T follicular helper cell (primary cell): ENCODE measurements at regions not wholly inside any gene's neighbourhood (a gene's known extent, or its start where the extent isn't known, plus 50 kb on each side); places are given as distances from the start of the nearest gene placed in this dataset.
"Not testable (repeated sequence)": the region's sequence is repeated elsewhere in the genome, so short reads cannot be mapped to it uniquely, and the experiment has no call there.

Experiments
- DNase-seq: peaks from one replicate; pipeline ENCODE4 v3.0.0-alpha.2; 2020; ENCODE audit warnings: low read depth

DNA sequence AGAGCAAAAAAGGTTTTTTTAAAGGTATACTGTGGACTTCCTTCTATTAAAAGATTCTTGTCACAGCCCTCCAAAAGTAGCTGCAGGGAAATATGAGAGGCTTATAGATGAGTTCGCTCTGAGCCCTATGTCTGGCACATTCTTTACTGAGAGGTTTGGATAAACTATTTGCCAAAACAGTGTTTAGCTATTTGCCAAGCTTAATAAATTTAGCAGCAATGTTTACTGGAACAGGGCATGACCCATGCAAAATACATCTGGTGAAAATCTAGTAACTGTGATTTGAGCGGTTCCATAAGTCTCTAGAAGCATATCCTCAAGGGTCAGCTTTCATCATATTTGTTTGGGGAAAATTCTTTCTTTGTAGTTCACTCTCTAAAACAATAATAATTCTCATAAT lies 1696.7 kb upstream of the PIK3C3 start:
- DNase-seq: no peak

DNA sequence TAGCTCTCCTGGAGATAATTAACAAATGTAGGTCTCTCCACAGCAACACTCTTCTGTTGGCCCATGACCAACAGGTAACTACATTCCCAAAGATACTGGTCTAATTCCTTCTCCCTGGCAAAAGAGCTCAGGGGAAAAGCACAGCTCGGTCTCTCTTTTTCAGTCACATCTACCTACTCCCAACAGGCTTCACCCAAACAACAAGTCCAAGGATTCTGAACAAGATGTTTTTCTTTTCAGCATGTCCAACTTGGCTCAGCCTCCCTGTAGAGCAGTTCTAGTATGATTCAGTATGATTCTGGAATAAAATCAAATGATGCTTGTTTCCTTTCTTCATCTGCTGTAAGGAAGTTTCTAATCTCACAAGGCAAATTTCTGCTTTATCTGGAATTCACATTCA lies 1704.8 kb upstream of the PIK3C3 start:
- no peak for DNase-seq

DNA sequence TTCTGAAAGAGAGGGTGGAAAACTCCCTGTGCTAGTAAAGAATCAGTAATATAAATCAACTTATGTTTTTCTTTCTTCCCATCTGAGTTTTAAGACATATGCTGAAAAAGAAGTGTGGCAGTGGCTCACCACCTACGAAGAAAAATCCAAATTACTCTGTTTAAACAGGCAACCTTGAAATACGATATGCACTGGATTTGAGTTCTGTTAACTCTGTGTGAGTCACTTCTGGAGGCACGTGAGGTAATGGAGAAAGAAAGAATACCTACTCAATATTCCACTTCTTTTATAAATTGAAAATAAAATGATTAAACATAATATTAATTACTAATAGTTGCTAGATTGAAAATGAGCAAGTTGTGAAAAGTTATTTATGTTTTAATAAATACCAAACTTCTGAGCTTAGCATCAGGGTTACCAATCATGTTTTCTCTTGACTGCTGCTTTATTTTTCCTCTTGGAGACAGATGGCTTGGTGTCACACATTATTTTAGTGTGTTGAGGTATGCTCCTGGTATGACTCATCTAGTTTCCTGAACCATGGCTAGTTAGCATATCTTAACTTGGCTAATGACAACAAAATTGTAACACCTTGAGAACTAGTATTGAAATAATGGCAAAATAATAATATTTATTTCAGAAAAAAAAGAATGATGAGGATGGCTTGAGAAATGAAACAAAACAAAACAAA lies 1705.5 kb upstream of the PIK3C3 start:
- no peak for DNase-seq

DNA sequence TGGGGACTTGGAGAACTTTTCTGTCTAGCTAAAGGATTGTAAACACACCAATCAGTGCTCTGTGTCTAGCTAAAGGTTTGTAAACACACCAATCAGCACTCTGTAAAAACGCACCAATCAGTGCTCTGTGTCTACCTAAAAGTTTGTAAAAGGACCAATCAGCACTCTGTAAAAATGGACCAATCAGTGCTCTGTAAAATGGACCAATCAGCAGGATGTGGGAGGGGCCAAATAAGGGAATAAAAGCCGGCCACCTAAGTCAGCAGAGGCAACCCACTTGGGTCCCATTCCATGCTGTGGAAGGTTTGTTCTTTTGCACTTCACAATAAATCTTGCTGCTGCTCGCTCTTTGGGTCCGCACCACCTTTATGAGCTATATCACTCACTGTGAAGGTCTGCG lies 1709.4 kb upstream of the PIK3C3 start:
- not testable (repeated sequence) for DNase-seq

DNA sequence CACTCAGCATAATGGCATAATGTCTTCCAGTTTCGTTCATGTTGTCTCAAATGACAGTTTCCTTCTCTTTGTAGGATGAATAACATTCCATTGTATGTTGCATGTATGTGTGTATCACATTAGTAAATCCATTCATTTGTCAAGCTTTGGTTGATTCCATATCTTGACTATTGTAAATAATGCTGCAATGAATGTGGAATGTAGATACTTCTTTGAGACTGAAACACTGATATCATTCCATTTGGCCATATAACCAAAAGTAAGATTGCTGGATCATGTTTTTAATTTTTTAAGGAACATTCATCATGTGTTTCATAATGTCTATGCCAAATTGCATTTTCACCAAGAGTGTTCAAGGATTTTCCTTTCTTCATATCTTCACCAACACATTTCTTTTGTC lies 1711.4 kb upstream of the PIK3C3 start:
- no peak for DNase-seq

DNA sequence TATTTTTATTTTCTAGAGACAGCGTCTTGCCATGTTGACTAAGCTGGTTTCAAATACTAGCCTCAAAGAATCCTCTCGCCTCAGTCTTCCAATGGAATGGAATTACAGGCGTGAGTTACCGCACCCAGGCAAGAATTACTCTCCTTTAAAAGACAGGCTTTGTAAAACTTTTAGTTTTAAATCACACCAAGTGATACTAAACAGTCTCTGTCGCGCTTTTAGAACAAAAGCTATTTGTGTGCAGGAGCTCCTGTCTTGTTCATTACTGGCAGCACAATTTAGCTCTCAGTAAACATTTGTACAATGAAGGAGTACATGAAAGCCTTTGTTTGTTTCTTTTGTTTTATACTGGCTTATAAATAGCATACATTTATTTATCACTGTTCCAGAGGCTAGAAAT lies 1719.2 kb upstream of the PIK3C3 start:
- no peak for DNase-seq

DNA sequence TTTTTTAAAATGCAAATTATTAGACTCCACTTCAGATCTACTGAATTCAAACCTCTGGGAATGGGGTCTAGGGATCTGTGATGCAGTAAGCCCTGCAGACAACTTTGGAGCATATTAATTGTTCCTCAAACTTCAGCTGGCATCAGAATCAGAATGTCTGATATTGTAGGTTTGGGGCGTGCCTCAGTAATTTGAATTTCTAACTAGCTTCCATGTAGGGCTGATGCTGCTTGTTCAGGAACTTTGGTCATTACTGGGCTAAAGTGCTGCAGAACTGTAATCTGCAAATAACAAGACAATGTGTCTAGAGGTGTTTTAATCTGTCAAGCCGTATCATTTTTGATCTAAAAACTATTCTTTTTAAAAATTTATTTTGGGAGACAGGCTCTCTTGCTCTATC lies 1719.7 kb upstream of the PIK3C3 start:
- DNase-seq: no peak

DNA sequence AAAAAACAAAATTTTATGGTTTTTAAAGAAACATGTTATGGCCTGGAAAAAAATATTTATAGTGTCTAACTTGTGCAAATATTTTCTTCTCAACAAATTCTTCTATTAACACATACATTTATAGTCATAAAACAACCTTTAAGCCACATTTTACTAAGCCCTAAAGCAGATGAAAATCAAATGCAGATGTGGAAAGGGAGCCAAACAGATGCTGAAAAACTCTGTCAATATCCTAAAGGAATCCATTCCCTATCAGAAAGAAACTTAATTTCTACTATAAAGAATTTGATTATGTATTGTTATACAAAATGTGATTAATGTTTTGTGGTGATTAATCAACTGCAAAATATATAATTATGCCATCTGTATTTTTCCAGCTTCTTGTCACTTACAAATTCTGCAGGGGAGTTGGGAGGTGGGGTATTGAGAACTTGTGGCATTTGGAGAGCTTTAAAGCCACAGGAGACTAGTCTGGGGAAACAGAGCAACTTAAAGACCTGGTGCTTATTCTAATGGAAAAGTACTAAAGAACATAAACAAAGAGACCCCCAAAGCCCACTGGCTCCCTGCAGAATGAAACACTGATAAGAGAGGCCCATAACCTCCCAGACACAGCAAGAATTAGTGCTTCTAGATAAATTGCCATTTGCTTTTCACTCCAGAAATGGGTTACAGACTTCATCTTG lies 1721.0 kb upstream of the PIK3C3 start:
- DNase-seq: no peak

DNA sequence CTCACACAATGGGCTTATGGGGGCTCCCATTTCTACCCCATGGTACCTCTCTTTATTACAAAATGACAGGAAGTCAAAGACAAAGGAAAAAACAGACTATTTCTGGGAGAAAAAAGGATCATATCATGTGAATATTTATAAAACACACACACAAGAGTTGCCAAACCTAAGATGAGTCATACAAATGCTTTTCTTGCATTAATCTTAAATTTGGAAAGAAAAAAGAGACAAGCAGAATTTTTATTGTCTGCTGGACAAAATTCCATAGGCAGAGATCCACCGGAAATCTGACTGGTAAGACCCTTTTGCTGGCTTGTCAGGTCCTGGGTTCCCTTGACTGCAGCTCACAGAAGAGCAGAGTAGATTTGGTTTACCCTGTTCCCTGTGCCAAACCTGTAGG lies 1732.3 kb upstream of the PIK3C3 start:
- no peak for DNase-seq

DNA sequence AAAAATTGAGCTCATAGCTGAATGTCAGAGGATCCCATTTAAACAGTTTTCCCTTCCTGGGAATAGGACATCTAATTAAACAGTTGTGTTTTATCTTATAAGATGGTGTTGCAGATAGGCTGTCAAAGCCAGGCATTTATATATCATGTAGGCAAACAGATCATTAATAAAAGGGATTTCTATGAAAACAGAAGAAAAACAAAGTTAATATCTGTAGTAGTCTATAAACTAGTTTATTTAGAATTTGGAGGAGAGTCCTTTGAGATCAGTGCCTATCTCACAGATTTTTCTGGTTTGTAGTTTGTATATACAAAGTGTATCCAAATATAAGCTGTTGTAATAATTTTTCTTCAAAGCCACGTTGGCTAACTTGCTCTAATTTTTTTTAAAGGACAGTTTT lies 1738.2 kb upstream of the PIK3C3 start:
- DNase-seq: no peak

DNA sequence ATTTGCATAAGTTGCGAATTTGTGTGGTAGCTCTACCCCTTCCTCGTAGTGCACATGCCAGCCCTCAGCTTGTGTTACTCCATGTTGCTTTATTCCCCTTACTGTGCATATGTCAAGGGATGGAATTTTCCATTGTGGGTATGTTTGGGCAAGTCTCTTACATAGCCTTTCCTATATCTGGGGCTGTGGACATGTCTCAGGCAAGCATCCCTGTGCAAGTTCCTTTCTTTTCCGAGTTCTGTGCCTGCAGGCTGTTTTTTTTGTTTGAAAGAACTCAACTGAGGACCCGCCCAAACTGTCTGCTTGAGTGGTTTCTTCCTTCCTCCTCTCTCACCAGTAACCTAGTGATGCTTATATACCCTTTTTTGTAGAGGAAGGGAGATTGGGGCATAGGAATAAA lies 1739.1 kb upstream of the PIK3C3 start:
- DNase-seq: no peak

DNA sequence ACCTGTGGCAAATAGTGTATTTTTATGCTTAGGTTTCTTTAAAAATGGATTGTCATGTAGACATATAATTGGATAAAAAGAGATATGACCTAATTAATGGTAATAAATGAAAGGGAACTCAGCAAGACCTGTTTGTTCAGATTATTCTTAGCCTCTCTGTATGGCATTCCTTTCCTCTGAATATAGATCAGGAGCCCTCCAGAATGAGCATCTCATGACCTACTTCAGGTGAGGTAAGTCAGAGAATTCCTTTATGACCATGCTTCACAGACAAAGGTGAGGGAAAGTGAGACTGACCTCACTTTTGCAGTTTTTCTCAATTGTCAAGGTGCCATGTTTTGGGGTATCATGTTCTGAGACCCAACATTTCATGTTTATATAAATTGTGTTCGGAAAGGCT lies 1744.3 kb upstream of the PIK3C3 start:
- DNase-seq: no peak

DNA sequence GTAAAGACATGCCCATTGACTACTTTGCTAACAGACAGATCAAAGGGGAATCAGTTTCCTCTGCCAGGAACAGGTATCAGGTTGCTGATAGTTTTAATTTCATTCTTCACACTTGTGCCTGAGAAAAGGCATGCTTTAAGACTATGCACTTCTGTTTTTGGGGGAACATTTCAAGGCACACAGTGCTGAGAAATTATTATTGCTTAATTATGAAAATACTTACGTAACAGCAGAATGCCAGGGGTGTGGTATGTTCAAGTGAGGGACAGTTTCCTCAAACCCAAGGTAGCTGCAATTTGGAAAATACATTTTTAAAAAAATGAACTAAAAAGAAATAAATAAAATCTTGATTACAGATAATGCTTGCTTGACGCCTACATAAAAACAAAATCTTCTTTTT lies 1746.1 kb upstream of the PIK3C3 start:
- no peak for DNase-seq

DNA sequence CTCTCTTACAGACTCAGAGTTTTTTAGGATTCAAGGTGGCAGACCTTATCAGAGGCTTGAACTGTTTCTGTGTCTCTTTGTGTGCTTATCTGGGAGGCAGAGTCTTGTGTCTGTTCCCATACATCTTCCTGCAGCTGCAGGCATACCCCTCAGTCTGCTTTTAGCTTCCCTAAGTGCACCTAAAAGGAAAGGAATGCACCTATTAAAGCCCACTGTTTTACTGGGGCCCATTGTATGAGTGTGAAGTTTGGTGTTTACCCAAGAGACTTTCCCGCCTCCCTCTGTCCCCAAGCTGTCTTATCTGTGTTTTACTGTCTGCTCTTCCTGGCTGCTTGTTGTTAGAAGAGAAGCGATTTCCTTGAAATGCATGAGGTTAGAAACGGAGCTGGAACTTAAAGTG lies 1757.3 kb upstream of the PIK3C3 start:
- DNase-seq: no peak

DNA sequence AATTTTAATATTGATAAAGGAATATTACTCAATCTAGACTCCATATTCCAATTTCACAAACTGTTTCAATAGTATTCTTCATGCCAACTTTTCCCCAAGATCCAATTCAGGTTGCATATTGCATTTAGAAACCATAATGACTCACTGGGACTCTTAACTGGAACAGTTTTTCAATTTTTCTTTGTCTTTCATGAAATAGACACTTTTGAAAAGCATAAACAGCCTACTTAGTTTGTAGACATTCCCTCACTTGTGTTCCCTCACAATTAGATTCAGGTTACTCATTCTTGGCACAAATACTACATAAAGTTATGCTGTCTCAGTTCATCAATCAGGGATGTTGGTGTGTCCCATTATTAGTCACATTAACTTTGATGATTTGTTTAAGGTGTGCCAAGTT lies 1768.4 kb upstream of the PIK3C3 start:
- DNase-seq: no peak

DNA sequence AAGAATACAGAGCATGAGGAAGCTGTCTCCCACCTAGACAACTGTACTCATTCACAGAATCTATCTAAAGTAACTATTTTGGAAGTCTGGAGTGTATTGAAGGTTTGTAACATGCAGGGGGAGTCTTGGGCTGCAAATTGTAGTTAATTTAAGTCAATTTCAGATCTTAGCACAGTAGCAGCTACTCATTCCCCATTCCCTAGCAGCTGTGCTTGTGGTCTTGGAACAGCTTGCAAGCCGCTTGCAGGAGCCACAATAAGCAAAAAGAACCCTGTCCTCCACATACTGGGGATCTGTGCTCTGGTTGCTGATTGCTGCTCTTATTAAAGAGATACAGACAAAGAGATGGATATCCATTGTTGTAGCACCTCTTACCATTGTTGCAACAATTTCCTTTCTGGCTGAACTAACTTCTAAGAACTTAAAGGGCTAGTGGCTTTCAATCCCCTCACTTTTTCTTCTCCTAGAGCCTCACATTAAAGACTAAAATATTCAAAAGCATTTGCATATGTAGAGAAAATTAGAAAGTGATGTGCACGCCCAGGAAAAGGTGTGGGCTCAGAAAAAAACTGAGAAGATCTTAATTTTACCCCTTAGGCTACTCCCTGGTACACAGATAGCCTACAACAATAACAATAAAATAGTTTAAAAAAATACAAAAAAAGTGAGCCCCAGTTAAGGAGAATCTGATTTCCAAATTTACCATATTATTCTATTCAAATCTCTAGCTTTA lies 1775.1 kb upstream of the PIK3C3 start:
- DNase-seq: no peak

DNA sequence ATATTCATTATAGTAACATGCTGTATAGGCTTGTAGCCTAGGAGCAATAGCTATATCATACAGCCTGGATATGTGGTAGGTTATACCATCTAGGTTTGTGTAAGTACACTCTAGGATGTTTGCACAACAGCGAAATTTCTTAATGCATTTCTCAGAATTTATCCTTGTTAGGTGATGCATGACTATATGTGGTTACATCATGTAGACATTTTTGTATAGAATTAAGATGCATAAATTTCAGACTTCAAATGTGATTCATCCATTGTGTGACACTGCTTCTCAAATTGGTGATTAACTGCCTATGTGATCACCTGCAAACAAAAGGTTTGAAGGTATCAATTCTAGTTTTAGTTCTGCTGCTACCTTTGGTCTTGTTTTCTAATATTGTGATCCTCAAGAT lies 1787.0 kb upstream of the PIK3C3 start:
- no peak for DNase-seq

DNA sequence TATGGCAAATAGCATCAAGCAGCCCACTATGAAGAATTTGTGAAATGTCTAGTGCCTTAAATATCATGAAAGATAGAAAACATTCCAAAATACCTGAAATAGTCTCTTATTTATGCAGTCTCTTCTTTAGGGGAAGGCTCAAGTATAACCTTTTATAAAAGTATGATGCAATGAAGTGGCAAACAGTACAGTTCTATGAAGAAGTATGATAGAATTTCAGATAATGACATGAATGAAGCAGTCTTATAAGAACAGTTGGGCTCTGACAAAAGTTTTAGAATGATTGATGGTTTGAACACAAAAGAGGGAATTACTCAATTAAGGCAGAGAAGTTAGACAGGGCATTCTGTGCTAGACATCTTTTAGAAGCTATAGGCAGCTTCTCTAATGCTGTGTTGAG lies 1791.8 kb upstream of the PIK3C3 start:
- no peak for DNase-seq

DNA sequence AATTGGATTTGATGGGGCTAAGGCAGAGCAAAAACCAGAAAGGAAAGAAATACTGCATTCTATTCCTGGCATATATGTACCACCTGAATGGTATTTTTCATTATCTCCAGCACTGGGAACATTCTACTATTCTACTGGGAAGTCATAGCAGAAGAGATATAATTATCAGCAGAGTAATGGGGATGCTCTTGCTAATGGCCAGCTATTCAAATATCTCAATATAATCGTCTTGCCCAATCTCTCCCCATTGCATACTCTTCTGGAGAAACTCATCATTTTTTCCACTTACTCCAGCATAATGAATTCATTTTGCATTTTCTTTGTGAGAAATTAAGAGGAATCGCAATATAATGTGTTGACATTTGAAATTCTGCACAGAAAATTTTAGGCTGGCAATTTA lies 1794.7 kb upstream of the PIK3C3 start:
- DNase-seq: no peak

DNA sequence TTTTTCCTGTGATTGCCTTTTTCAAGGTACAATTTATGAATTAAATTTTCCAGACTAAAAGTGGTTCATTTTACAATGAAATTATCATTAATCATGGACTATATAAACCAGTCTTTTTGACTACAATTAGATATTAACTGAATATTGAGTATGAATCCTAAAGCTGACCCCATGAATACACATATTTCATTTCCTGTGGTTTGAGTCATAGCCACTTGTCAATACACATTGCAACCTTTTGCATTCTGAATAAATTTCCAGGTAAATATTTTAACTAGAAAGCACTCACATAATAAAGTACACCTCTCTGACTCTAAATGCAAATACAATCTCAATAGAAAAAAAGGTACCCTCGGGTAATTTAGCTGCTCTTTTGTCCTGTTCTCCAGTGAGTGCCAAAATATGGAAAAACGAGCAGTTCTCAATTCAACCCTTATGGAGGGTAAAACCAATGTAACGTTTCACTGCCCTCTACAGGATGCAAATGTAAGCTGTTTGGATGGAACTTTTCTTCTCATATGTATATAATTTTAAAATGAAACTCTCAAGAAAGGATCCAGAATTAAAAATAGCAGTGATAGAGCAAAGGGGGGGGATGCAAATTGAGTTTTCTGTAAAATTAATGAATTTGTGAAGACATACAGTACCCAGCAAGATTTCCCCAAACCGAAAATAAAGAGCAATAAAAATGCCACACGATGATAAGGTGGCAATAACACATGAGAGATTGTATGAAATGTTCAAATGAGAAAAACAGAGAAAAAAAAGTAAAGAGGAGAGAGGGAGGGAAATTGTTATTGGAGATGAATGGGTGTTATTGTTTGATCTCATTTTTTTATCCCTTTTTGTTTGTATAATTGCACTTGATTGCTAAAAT lies 1795.7 kb upstream of the PIK3C3 start:
- no peak for DNase-seq

DNA sequence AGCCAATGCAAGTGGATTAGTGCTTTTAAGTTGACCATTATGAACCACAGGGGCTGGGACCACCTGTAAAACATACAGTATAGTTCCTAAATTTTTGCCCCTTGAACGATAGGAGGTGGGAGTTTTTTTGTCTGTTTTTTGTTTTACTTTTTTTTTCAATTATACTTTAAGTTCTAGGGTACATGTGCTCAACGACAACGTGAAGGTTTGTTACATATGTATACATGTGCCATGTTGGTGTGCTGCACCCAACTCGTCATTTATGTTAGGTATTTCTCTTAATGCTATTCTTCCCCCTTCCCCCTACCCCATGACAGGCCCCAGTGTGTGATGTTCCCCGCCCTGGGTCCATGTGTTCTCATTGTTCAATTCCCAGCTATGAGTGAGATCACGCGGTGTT lies 1797.9 kb upstream of the PIK3C3 start:
- no peak for DNase-seq

DNA sequence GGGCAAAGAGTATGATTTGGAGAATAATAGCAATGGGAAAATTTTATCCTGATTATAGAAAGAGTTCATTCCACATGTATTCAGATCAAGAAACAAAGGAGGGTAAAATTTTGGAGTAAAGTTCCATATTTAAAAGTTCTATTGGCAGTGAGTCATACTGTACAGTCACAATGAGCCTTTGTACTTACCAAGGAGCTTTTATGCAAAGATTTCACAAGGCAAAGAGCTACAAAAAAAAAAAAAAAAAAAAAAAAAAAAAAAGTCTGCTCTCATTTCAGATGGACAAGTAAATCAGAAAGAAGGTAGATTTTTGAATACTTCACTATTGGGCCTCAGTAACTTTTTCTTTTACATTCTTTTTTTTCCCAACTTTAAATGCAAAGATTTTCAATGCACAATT lies 1802.2 kb upstream of the PIK3C3 start:
- no peak for DNase-seq
